Putamen (tissue), 1 donor: ENCODE measurements at regions not wholly inside any gene's neighbourhood (a gene's known extent, or its start where the extent isn't known, plus 50 kb on each side); places are given as distances from the start of the nearest gene placed in this dataset.

Source experiments
- DNase-seq: peaks from one replicate; pipeline ENCODE4 v3.0.0-alpha.2; 2016; ENCODE audit warnings: low spot score

DNA sequence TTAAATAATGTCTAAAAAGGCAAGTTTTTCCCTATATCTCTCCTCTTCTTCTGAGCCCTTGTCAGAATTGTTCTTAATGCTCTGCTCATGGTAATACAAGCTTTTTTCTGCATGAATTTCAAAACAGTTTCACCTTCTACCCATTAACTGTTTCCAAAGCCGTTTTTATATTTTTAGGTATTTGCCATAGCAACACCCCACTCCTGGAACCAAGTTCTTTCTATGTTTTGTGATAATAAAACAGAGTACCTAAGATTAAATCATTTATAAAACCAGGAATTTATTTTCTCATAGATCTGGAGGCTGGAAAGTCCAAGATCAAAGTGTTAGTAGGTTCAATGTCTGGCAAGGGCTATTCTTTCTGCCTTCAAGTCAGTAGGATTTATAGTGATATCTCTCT, 497.4 kb downstream of the ETS1 start:
- DNase-seq, result no peak

DNA sequence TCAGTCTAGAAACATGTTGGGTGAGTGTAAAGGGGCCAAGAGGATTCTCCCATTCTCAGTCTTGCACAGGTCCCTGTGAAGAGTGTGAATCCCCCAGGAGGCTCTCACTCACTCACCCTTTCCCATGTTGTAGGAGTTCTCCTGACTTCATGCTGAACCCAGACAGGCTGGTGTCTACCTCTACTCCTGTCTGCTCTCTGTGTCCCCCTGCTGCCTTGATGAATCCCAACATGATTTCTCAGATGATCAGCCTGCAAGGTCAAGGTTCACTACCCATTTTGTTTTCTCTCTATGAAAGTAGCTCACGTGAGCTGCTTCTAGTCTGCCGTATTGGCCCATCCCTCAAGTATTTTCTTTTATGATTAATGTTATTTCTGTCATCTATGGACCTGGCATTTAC, 500.6 kb downstream of the ETS1 start:
- no peak for DNase-seq

DNA sequence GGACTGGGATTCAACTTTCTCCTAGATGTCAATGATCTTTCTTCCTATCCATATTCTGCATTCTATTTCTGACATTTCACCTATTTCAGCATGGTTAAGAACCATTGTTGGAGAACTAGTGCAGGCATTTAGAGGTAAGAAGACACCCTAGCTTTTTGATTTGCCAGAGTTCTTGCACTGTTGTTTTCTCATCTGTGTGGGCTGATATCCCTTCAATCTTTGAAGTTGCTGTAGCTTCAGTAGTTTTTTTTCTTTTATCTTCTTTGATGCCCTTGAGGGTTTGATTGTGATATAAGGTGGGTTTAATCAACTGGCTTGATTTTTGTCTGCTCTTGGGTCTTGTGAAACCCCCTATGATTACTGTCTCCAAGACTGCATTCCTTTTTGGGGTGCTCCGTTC, 502.1 kb downstream of the ETS1 start:
- DNase-seq, result no peak

DNA sequence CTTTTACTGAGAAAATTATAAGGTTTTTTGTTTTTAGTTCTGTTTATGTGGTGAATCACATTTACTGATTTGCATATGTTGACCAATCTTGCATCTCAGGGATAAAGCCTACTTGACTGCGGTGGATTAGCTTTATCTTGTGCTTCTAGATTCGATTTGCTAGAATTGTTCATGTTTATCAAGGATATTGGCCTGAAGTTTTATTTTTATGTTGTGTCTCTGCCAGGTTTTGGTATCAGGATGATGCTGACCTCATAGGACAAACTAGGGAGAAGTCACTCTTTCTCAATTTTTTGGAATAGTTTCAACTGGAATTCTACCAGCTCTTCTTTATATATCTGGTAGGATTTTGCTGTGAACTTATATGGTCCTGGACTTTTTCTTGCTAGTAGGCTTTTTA, 504.8 kb downstream of the ETS1 start:
- DNase-seq, result no peak

DNA sequence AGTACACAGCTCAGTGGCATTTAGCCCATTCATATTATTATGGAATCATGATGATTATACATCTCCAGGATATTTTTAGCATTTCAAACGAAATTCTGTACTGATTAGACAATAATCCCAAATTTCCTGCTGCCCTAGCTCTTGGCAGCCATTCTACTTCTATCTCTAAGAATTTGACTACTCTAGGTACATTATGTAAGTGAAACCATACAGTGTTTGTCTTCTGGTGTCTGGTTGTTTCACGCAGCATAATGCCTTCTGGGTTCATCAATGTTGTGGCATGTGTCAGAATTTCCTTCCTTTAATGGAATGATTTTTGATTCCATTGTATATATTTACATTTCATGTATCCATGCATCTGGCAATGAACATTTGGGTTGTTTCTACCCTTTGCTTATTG, 517.7 kb downstream of the ETS1 start:
- DNase-seq, result no peak

DNA sequence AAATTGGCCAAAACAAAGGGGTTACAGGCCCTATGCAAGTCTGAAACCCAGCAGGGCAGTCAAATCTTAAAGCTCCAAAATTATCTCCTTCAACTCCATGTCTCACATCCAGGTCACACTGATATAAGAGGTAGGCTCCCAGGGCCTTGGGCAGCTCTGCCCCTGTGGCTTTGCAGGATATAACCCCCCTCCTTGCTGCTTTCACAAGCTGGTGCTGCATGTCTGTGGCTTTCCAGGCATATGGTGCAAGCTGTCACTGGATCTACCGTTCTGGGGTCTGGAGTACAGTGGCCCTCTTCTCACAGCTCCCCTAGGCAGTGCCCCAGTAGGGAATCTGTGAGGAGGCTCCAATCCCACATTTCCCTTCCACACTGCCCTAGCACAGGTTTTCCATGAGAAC, 519.6 kb downstream of the ETS1 start:
- DNase-seq, result no peak

DNA sequence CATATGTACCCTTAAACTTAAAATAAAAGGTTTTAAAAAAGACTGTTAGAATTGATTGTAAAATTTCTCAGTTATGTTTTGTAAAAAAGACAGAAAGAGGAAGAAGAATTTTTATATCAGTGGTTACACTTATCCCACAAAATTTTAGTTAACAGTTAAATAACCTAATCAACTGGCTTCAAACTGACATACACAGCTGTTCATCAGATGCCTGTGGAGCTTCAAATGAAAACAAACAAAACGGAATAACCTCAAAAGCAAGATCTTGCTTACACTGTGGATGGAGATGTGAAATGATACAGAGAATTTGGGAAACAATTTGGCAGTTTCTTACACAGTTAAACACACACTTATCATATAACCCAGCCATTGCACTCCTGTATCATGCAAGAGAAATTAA, 521.0 kb downstream of the ETS1 start:
- no peak for DNase-seq

DNA sequence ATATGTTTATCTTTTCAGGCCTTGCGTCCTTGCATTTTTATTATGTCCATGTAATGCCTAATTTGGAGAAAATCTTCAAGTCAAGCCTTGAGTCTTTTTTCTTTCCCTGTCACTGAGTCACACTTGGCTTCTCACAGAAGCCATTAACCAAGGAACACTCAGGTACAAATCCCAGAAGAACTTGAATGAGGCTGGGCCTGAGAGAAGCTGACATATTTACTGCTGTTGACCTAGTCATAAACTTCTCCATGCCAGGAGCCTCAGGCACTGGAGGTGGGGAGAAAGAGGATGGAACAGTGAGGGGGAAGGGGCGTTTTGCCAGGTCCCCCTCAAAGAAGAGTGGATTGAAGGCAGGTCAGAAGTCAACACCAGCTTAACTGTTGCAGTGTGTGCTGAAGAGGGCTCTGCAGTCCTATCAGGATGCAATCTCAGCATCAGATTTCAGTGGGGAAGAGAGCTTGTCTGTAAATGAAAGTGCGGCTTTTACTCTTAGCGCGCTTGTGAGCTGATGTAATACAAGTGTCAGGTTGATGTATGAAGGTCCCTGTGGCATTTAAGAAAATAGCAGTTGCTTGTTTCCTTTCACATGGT, 526.0 kb downstream of the ETS1 start:
- no peak for DNase-seq

DNA sequence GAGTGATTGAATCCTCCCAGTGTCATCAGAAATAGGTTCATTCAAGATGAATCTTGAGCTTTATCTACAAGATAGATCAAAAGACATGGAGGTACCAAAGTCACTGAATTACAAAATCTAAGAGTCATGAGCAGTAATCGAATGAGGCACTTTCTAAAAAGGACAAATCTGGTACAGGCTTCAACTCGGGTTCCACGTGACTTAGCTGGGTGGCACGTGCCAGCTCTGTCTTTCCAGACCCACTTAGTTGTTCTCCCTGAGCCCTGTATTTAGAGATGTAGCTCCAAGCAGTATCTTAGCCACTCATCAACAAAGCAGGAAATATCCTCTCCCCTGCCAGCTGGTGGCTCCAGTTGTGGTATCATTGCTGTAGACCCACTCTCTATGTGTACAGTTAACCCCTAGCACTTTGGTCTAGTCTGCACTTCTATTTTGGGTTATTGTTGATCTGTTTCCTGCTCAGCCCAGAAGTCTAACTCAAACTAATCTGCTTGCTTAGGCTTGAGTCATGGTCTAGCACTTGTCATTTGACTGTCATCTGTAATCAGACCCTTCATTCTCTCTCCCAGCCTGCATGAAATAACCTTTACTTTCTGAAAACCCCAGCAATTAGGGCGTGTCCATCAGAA, 528.7 kb downstream of the ETS1 start:
- no peak for DNase-seq

DNA sequence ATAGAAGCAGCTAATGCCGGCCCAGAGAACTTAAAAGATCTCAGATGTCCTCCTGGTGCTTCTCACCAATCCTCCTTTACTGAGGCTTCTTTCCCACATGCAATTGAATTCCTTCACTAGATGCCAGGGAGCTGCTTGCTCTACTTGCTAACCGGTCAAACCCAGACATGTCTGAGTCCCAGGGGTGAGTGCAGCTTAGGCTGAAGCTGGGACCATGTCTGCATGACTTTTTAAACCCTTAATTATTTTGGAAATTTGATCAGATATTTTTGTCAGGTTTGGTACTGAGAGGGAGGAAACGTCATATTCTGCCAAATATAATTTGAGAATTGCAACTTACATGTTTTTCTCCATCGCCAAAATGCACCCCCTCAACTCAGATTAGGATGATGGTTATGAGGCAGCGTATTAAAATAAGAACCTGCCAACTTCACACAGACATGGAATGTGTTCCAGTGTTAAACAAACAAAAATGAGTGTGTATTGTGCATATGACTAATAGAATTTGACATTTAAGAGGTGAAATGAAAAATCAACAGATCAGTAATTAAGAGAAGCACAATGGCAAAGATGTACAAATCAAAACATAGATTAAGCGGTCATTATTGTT, 529.5 kb downstream of the ETS1 start:
- no peak for DNase-seq

DNA sequence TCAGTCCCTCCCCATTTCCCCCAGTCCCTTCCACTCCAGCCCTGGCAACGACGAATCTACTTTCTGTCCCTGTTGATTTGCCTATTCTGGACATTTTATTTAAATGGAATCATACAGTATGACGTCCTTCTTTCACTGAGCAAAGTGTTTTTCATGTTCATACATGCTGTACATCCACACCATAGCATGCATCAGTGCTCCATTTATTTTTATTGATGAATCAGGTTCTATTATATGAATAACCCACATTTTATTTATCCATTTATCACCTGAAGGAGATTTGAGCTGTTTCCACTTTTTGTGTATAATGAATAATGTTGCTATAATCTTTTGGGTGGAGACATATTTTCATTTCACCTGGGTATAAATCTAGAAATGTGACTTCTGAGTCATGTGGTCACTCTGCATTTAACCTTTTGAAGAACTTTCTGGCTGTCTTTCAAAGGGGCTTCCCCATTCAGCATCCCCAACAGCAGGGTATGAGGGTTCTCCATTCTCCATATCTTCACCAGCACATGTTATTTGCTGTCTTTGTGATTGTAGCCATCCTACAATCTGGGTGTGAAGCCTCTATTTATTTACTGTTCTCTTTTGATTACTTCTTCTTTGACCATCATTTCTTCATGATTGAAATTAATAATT, 531.7 kb downstream of the ETS1 start:
- no peak for DNase-seq

DNA sequence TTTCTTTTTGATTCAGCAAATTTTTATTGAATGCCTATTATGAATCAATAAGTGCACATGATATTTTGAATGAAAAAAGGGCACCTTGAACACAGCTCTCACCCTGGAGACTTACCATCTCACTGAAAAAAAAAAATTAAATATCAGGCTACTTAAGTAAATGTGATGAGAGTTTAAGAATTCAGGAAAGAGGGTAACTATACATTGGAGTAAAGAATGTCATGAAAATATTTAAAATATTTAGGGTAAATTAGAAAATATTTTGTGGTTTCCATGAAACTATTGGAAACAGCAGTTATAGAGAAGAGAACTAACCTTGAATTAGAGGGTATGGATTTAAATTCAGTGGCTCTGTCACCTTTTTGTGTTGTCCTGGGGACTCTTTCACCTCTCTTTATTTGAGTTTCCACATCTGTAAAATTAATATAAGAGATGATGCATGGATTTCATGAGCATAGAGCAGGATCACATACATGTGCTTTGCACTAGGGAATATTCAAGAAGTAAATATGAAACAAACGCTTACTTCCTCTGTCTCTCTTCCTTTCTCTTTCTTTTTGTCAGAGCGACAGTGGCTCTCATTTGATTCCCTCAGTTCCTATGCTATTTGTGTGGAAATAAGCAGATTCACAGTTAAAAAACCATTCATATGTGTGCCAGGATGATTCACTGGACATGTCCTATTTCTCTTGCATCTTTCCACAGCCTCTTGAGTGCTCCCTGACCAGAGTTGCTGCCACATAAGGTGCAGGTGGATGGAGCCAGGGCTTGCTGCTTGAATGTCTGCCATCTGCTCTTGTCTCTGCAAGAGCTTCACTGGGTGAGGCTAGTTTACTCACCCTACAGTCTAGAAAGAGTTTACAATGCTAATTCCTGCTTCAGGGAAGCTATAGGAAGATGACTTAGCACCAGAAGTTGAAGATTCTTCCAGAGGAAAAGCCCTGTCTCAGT, 533.1 kb downstream of the ETS1 start:
- no peak for DNase-seq

DNA sequence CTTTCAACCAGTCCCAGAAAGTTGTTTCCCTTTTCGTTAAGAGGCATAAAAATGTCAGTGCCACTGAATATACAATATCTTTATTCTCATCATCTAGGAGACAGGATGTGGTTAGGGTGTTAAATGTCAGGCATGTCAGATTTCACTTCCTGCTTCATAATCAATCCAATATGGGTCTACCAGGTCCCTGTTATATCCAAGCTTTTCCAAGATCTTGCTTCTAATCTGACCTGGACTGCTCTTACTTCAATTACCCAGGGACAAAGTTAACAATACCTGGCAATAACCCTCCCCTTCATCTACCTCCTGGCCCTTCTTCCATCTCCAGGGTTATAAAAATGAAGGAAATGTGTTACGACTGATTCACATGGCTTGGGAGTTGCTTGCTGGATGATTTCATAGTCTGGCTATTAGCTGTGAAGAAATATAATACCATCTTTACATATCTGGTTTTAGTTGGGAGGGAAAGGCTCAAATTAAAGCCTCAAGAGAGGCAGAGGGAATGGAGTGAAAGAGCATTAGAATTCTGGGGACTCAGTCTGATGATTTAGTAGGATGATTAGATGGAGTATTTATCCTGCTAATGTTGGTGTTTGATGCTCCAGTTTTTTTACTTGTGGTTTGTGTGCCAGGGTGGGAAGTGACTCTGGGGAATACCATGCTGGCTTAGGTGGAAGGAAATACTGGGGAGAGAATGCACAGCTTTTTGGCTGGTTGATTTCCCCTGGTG, 534.3 kb downstream of the ETS1 start:
- no peak for DNase-seq

DNA sequence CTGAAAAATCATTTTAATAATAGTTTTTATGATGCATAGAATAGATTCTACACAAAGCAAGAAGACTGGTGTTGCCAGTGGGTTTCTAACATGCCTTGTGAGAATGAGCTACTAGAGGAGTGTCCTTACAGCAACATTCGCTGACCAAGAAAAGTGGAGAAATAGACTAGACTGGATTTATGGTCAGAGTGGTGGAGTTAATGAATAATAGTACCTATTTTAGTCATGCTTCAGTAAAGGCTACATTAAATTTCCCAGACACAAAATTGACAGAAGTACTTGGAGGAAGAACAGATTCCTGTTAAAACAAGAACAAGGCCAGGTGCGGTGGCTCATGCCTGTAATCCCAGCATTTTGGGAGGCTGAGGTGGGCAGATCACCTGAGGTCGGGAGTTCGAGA, 539.2 kb downstream of the ETS1 start:
- no peak for DNase-seq

DNA sequence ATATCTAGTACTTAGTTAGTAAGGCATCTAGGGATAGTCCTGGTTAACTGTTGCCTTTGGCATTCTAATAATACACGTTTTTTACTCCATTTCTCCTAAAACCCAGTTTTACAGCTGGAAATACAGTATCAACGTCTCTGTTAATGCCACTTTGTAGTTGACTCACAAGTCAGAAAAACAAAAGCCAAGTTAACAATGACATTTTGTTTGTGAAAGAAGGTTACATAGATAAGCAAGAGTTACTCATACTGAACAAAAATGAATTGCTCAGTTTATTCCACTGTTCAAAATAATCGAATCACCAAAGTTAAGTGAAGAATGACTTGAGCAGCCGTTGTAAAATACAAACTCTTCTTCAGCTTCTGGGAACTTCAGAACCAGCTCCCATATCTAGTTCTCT, 540.3 kb downstream of the ETS1 start:
- DNase-seq, result no peak

DNA sequence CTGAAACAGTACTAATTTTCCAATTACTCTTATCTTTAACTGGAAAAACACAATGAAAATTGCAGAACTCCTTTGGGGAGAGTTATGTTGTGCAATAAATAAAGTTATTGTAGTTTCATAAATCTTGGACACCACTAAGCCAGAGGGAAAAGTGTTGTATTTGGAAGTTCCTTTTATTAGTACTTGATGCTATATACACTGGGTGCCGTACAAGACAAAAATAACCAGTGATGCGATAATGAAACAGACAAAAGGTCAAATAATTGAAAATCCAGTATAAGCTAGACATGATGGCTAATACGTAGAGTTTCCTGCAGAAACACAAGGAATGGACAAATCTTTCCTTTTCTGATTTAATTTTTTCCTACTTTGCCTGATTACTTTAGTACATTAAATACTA, 541.1 kb downstream of the ETS1 start:
- no peak for DNase-seq

DNA sequence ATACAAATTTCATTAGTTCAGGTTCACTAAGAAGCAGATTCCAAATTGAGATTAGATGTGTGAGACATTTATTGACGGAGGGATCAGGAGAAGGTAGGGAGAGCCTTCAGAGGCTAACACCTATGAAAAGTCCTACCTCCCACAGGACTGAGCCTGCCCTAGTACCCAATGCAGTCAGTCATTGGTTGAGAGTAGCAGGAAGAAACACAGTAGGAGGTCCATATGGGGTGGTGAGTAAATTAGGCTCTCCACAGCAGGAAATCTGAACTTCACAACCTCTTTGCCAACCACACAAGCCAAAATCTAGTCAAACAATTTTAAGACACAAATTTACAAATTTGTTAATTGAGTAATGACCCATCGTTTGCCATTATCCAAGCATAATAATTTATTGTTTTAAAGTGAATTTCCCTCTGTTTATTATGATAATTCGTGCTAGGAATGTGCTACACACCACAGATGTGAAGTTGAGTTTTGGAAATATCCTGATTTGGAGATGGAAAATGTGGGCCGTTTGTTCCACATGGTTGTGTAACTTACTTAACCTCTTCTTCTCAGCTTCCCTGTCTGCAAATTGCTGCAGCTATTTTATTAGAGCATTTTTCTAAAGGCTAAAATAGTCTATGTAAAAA, 542.1 kb downstream of the ETS1 start:
- no peak for DNase-seq

DNA sequence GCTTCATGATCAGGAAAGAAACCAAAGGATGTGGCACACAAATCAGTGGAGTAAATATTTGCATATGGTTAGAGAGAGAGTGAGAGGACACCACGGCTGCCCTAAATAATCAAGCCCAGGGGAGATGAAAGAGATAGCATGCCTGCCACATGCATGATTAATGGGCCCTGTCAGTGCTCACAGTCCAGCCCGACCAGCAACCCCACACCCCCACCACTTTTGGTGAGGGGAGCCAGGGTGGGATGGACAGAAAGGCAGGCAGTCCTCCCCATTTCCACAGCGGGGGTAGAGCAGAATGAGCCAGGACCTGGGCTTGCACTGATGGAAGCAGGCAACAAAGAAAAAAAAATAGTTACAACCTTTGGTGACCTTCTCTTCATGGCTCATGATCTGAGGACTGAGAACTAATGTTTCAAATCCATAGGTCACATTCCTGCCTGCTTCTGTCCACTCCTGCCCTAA, 545.0 kb downstream of the ETS1 start:
- no peak for DNase-seq

DNA sequence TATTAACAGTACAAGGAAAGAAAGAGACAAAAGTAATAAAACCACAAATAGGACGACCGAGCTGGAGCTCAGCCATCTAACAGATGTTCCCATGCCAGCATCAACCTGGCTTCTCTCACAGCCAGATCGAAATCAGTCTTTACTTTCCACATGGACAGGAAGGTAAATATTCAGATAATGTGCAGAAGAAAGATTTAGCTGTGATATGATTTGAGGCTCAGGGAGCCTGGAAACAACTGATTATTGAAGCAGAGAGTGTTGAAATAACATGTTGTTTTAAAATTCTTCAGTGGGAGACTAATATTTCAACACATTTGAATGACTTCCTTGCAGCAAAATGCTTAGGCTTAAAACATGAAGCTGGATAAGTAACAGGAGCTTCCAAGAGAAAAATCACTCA, 546.8 kb downstream of the ETS1 start:
- no peak for DNase-seq

DNA sequence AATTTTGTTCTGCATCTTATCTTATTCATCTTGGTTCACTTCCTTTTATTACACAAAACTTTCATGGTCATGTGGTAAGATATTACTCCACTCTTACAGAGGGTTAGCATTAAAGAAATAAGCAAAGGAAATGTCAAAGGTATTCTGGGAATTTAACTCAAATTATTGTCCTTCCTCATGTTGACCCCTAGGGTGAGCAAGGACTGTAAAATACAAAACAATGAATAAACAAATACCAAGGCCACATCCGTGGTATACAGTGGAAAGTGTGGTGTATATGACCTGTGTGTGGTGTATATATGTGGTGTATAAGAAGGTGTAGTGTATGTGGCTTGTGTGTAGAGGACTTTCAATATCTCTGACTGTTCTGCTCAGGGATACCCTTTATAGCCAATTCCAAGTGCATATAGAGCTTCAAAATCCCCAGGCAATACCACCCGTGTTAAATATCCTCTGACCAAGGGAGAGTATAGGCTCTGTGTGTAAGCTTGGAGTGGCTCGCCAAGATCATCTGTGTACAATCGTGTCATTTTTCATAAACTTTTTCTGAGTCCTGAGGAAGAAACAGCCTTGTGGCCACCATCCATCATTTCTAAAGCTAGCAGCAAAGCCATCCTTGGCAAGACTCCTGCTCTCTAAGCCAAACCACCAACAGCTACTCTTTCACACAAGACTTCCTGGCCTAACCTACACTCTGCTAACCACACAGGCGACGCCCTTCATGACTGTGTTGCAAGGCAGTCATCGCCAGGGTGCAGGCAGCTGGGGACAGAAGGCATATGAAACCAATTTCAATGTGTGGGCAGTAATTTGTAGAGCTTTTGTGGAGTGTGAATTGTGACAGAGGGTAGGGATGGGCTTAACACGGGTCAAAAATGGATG, 548.0 kb downstream of the ETS1 start:
- no peak for DNase-seq
